Stimulated activated CD4-positive, alpha-beta T cell treated with anti-CD3 and anti-CD28 coated beads, TNF-alpha, amount 100 ng/mL, for 1 hour (primary cell): ENCODE measurements at regions not wholly inside any gene's neighbourhood (a gene's known extent, or its start where the extent isn't known, plus 50 kb on each side); places are given as distances from the start of the nearest gene placed in this dataset.

Experiments used
- DNase-seq, 3 donors: peaks; one replicate each; pipeline ENCODE4 v3.0.0-alpha.2; 2020; ENCODE audit warnings: low read depth in 3 of 3, low spot score in 1 of 3

GRCh38 chr22:48450188-48450825 is 1377.4 kb downstream of the BRD1 start:
- DNase-seq, result no peak

GRCh38 chr22:48449466-48450187 is 1378.0 kb downstream of the BRD1 start:
- DNase-seq, result no peak

GRCh38 chr22:48448821-48449220 is 1378.9 kb downstream of the BRD1 start:
- no peak for DNase-seq

- DNase-seq, result no peak
These were observed 1382.4 kb downstream of the BRD1 start for GRCh38 chr22:48445113-48445827.

GRCh38 chr22:48444320-48445112 is 1383.2 kb downstream of the BRD1 start:
- DNase-seq, result no peak

GRCh38 chr22:48443680-48444079 is 1384.0 kb downstream of the BRD1 start:
- no peak for DNase-seq

GRCh38 chr22:48442663-48443062 is 1385.0 kb downstream of the BRD1 start:
- no peak for DNase-seq

GRCh38 chr22:48441553-48441850 is 1386.2 kb downstream of the BRD1 start:
- no peak for DNase-seq

GRCh38 chr22:48440673-48441552 is 1386.8 kb downstream of the BRD1 start:
- DNase-seq, result no peak

GRCh38 chr22:48440176-48440575 is 1387.5 kb downstream of the BRD1 start:
- DNase-seq, result no peak

- DNase-seq, result no peak
These were observed 1388.0 kb downstream of the BRD1 start for GRCh38 chr22:48439560-48440135.

GRCh38 chr22:48438800-48439559 is 1388.7 kb downstream of the BRD1 start:
- DNase-seq, result no peak

GRCh38 chr22:48438096-48438495 is 1389.6 kb downstream of the BRD1 start:
- DNase-seq, result no peak

GRCh38 chr22:48436201-48436931 is 1391.3 kb downstream of the BRD1 start:
- DNase-seq, result no peak

- no peak for DNase-seq
These were observed 1392.8 kb downstream of the BRD1 start for GRCh38 chr22:48434868-48435250.

GRCh38 chr22:48434156-48434867 is 1393.4 kb downstream of the BRD1 start:
- DNase-seq, result no peak

GRCh38 chr22:48433647-48434046 is 1394.0 kb downstream of the BRD1 start:
- DNase-seq, result no peak

GRCh38 chr22:48432781-48433518 is 1394.7 kb downstream of the BRD1 start:
- DNase-seq, result no peak
